ENCODE measurements at regions not wholly inside any gene's neighbourhood (a gene's known extent, or its start where the extent isn't known, plus 50 kb on each side); places are given as distances from the start of the nearest gene placed in this dataset.
"Not testable (repeated sequence)": the region's sequence is repeated elsewhere in the genome, so short reads cannot be mapped to it uniquely, and the experiment has no call there.

GRCh38 chr12:86945685-86946196 lies 689.5 kb upstream of the MGAT4C start:
- Histone ChIP-seq H3K9me3 (ENCODE audit: low read depth) (no peaks in the 10 kb centered on the region), H4K20me1 (ENCODE audit: low read depth) (no peaks in the 10 kb centered on the region), H3F3A (ENCODE audit: low read depth) (no peaks in the 10 kb centered on the region), H3K4me2 (no peak overlapping the region), H3K9ac (no peak overlapping the region), H2AFZ (replicated peaks) (no peak overlapping the region), H3K4me1 (no peaks in the 10 kb centered on the region), H3K4me3 (no peak overlapping the region), H3K27ac (no peak overlapping the region), H3K27me3 (no peaks in the 10 kb centered on the region), H3K79me2 (ENCODE audit: low read depth) (no peaks in the 10 kb centered on the region), H3K36me3 (no peaks in the 10 kb centered on the region)
- Mint-ChIP-seq H3K27ac (no peak overlapping the region), H3K27me3 (ENCODE audit: insufficient read depth, low read depth) (no peaks in the 10 kb centered on the region), H3K4me3 (no peak overlapping the region), H3K4me1 (peaks cover 13% of the 10 kb centered on the region), H3K36me3 (no peaks in the 10 kb centered on the region), H3K9me3 (peaks cover 2% of the 10 kb centered on the region)
- DNase-seq (ENCODE audit: low spot score) = no peak
- no peak for TF ChIP-seq EZH2 (IDR thresholded peaks at IDR 0.05)
- TF ChIP-seq CTCF (IDR thresholded peaks at IDR 0.05) = no peak
- no peak for TF ChIP-seq EZH2phosphoT487 (IDR thresholded peaks at IDR 0.05)

- not testable (repeated sequence) for H3K4me1 ChIP-seq; H3K27ac Mint-ChIP-seq; H3K9me3 Mint-ChIP-seq; H3K4me1 Mint-ChIP-seq; H3K27me3 ChIP-seq; H3K27me3 Mint-ChIP-seq (ENCODE audit: insufficient read depth, low read depth); H3K9me3 ChIP-seq (ENCODE audit: low read depth); H3K4me3 Mint-ChIP-seq; H3K4me3 ChIP-seq; H4K20me1 ChIP-seq (ENCODE audit: low read depth); H3K79me2 ChIP-seq (ENCODE audit: low read depth); H3K36me3 ChIP-seq; H3K36me3 Mint-ChIP-seq; H3K4me2 ChIP-seq; H3K9ac ChIP-seq; H3K27ac ChIP-seq; H2AFZ ChIP-seq (replicated peaks); H3F3A ChIP-seq (ENCODE audit: low read depth); DNase-seq (ENCODE audit: low spot score)
Observed at GRCh38 chr12:86944197-86944819, 688.1 kb upstream of the MGAT4C start.

- Mint-ChIP-seq H3K4me3 (no peak overlapping the region), H3K27me3 (ENCODE audit: insufficient read depth, low read depth) (peaks cover 2% of the 10 kb centered on the region), H3K9me3 (no peaks in the 10 kb centered on the region), H3K36me3 (no peaks in the 10 kb centered on the region), H3K4me1 (no peaks in the 10 kb centered on the region), H3K27ac (no peak overlapping the region)
- Histone ChIP-seq H3F3A (ENCODE audit: low read depth) (no peaks in the 10 kb centered on the region), H3K27ac (no peak overlapping the region), H3K27me3 (no peaks in the 10 kb centered on the region), H3K79me2 (ENCODE audit: low read depth) (no peaks in the 10 kb centered on the region), H3K4me2 (no peak overlapping the region), H3K4me1 (no peaks in the 10 kb centered on the region), H3K9me3 (ENCODE audit: low read depth) (no peaks in the 10 kb centered on the region), H4K20me1 (ENCODE audit: low read depth) (no peaks in the 10 kb centered on the region), H3K9ac (no peak overlapping the region), H3K4me3 (no peak overlapping the region), H3K36me3 (no peaks in the 10 kb centered on the region), H2AFZ (replicated peaks) (no peak overlapping the region)
- no peak for TF ChIP-seq EZH2 (IDR thresholded peaks at IDR 0.05)
- DNase-seq (ENCODE audit: low spot score) = no peak
Observed at GRCh38 chr12:86931714-86932113, 675.5 kb upstream of the MGAT4C start.

GRCh38 chr12:86929962-86930361 lies 673.8 kb upstream of the MGAT4C start:
- Mint-ChIP-seq H3K4me3 (no peak overlapping the region), H3K4me1 (peaks cover 4% of the 10 kb centered on the region), H3K9me3 (no peaks in the 10 kb centered on the region), H3K36me3 (no peaks in the 10 kb centered on the region), H3K27me3 (ENCODE audit: insufficient read depth, low read depth) (peaks cover 2% of the 10 kb centered on the region), H3K27ac (no peak overlapping the region)
- no peak overlapping the region for H3K4me2 ChIP-seq
- no peaks in the 10 kb centered on the region for H3K9me3 ChIP-seq (ENCODE audit: low read depth)
- TF ChIP-seq EZH2 (IDR thresholded peaks at IDR 0.05) = no peak
- TF ChIP-seq CTCF (IDR thresholded peaks at IDR 0.05) = no peak
- TF ChIP-seq EZH2phosphoT487 (IDR thresholded peaks at IDR 0.05) = no peak
- H3K9ac ChIP-seq = no peak overlapping the region
- no peaks in the 10 kb centered on the region for H3K79me2 ChIP-seq (ENCODE audit: low read depth)
- no peaks in the 10 kb centered on the region for H3K27me3 ChIP-seq
- H3F3A ChIP-seq (ENCODE audit: low read depth) = no peaks in the 10 kb centered on the region
- no peaks in the 10 kb centered on the region for H3K4me1 ChIP-seq
- H3K27ac ChIP-seq = no peak overlapping the region
- H3K4me3 ChIP-seq = no peak overlapping the region
- no peak overlapping the region for H2AFZ ChIP-seq (replicated peaks)
- no peaks in the 10 kb centered on the region for H3K36me3 ChIP-seq
- DNase-seq (ENCODE audit: low spot score) = no peak
- H4K20me1 ChIP-seq (ENCODE audit: low read depth) = no peaks in the 10 kb centered on the region
